Gastroesophageal sphincter (tissue), 3 donors: ENCODE measurements at regions not wholly inside any gene's neighbourhood (a gene's known extent, or its start where the extent isn't known, plus 50 kb on each side); places are given as distances from the start of the nearest gene placed in this dataset.

Experiments
- POLR2A ChIP-seq, 2 donors: fragments of 450-650 bp; IDR thresholded peaks; one replicate each; pipeline ENCODE4 v1.6.1; 2017; ENCODE audit warnings: antibody characterized with exemption in 2 of 2, mild to moderate bottlenecking in 2 of 2, moderate library complexity in 1 of 2
- TF ChIP-seq, protein P1 (sequence below), 4 experiments: fragments of 200-600 bp in 2 of 4; fragments of 450-650 bp in 2 of 4; sonication (generic) in 1 of 4; IDR thresholded peaks; one replicate each; pipeline ENCODE4 v1.5.1; 2017 to 2019; ENCODE audit warnings: antibody characterized with exemption in 4 of 4, mild to moderate bottlenecking in 2 of 4, moderate library complexity in 2 of 4

DNA sequence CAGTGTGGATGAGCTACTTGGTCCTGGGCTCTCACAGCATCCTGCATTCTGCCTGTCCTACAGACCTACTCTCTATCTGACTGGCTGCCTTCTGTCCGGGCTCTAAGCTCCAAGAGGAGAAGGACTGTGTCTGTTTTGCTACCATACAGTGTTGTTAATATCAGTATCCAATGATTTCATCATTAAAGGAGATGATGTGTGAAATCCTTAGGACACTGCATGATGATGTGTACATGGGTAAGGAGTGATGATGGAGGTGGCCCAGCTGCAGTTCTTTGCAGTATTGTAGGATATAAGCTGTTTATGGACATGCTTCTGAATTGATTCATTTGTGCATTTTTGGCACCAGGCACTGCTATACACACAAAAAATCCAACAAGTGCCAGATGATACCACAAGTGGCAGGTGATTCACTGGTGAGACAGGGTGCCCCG lies 536.9 kb upstream of the CDH11 start:
- TF ChIP-seq, protein P1, sequence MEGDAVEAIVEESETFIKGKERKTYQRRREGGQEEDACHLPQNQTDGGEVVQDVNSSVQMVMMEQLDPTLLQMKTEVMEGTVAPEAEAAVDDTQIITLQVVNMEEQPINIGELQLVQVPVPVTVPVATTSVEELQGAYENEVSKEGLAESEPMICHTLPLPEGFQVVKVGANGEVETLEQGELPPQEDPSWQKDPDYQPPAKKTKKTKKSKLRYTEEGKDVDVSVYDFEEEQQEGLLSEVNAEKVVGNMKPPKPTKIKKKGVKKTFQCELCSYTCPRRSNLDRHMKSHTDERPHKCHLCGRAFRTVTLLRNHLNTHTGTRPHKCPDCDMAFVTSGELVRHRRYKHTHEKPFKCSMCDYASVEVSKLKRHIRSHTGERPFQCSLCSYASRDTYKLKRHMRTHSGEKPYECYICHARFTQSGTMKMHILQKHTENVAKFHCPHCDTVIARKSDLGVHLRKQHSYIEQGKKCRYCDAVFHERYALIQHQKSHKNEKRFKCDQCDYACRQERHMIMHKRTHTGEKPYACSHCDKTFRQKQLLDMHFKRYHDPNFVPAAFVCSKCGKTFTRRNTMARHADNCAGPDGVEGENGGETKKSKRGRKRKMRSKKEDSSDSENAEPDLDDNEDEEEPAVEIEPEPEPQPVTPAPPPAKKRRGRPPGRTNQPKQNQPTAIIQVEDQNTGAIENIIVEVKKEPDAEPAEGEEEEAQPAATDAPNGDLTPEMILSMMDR (IDR thresholded peaks at IDR 0.05): no peak
- no peak for TF ChIP-seq POLR2A (IDR thresholded peaks at IDR 0.05)
